Hematopoietic multipotent progenitor cell treated with erythropoietin and hydrocortisone succinate and interleukin-3 and kit ligand, for 8 days (in vitro differentiated cells): ENCODE measurements at regions not wholly inside any gene's neighbourhood (a gene's known extent, or its start where the extent isn't known, plus 50 kb on each side); places are given as distances from the start of the nearest gene placed in this dataset.

ENCODE experiments used
- DNase-seq: peaks from one replicate; pipeline ENCODE4 v3.0.0-alpha.2; 2015

DNA sequence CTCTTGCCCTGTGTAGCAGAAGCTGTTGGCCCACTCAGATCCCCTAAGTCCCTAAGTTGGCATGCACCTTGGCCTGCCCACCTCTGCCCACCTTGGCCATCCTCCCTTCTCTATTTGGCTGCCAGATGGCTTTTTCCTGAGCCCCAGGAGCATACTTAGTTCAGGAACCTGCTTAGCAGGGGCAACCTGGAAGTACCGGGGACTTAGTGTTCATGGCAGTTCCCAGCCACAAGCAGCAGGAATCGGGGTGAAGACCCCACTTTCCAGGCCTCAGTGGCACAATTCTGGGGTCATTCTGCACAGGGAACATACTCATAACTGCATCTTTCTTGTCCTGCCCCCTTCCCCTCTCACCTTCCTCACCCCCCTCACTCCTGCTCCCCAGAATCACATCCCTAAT lies 158.0 kb upstream of the PMEPA1 start:
- DNase-seq: no peak

DNA sequence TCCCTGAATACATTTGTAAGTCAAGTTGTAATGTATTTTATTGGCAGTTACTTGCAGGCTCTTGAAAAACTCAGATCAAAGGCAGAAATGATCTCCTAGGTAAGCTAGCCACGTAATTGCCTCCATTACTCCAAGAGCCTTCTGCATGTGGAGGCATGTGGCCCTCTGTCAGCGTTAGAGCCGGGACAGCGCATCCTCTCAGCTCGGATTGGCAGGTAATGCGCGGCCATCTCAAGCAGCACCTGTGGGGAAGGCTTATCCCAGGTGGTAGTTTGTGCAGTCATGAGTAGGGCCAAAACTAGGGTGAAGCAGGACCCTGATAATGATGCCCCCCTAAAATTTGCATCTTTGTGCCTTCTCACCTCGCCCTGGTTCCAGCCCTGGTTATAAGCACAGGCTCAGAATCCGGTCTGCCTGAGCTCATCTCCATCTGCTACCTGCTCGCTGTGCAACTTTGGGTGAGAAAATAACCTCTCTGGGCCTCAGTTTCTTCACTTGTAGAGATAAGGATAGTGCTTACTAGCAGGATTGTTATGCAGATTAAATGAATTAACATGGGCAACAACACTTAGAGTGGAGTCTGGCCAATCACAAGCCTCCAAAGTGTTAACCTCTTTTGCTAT lies 157.5 kb upstream of the PMEPA1 start:
- no peak for DNase-seq

DNA sequence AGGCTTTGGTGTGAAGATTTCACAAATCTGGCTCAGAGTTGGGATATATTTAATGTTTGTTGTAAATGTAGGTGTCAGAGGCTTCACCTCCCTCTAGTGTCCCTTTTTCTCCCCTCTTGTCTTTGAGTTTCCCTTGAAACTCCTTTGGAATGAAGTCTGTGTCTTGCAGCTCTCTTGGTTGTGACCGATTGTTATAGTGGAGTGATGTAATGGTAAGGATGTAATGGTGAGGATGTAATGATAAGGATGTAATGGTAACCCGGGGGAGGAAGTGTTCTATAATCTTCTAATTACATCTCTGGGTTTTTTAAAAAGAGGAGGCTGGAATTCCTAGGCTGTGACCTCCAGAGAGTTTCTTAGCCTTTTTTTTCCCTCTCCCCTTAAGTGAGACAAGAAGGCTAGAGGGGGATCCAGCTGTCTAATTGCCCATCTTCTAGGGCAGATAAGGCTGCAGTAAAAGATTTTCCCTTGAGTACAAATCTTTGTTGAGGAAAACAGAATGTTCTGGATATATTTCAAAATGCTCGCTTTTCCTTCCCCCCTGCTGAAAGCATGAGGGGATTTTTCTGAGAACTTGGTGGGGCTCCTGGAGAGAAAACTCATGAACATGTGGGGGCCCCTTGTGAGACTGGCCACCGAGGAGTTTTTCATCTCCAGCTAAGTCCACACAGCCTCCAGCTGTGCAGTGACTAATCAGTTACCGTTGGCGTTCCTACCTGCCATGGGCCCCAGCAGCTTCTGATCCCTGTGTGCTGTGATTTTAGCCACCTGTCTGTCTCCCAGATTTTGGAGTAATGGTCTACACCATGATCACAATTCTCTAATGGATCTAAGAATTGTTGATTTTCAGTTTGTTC lies 156.7 kb upstream of the PMEPA1 start:
- no peak for DNase-seq

DNA sequence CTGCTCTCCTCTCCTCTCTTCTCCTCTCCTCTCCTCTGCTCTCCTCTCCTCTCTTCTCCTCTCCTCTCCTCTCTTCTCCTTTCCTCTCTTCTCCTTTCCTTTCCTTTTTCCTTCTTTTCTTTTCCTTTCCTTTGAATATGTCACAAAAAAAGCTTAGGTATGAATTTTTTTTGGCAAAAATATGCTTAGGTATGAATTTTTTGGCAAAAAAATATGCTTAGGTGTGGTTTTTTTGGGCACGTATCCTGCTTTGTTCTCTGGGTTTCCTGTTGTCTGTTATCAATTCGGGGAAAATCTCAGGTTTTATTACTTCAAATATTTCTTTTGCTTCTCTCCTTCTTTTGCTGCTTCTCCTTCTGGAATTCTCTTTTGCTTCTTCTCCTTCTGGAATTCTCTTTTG lies 155.5 kb upstream of the PMEPA1 start:
- no peak for DNase-seq

DNA sequence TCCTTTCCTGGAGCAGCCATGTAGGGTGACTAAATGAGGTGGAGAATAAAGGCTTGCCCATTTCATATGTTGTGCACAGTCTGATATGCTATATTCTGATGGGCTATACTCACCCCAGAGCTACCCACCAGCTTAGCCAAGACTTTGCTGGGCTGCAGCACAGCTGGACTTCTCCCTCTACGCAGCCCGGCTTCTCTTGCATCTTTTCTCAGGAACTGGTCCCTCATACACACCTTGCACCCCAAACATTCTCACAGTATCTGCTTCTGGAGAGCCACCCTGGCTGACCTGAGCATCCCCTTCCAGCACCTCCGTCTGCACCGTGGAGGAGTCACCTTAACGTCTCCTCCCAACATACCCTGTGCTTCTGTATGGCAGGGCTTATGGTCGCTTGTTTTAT lies 150.8 kb upstream of the PMEPA1 start:
- DNase-seq: no peak

DNA sequence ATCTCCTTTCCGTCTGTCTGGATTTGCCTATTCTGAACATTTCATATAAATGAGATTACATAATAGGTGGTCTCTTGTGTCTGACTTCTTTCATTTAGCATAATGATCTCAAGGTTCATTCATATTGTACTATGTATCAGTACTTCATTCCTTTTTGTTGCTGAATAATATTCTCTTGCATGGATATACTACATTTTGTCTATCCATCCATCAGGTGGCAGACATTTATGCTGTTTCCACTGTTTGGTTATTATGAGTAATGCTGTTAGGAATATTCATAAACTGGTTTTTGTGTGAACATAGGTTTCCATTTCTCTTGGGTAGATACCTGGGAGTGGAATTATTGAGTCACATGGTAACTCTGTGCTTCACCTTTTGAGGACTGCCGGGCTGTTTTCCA lies 148.2 kb upstream of the PMEPA1 start:
- DNase-seq: no peak

DNA sequence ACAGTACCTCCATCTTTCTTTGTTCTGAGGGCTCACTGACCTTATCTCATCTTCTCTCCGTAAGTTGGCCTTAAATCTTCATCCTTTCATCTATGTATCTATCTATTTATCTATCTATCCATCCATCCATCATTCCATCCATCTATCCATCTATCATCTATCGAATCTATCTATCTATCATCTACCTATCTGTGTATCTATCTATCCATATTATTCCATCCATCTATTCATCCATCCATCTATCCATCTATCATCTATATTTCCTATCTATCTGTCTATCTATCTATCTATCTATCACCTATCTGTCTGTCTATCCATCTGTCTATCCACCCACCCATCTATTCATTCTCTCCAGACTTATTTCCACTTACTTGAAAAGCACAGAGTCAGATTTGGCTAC lies 147.3 kb upstream of the PMEPA1 start:
- no peak for DNase-seq

DNA sequence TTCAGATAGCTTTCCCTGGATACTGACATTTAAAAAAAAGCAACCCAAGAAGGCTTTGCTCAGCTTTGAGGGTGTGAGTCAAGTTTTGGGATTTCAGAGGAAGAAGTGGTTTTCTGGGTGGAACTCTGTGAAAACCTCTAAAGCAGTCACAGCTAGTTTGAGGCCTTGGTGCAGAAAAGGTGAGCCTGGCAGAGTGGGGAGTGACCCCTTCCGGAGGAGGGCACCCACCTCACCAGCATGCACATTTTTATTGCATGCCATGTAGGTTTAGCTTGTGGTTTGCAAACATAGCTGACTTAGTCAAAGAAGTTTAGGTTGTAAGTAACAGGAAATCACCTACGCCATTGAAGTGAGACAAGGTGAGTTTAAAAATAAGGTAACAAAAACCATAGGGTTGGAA lies 146.8 kb upstream of the PMEPA1 start:
- no peak for DNase-seq

DNA sequence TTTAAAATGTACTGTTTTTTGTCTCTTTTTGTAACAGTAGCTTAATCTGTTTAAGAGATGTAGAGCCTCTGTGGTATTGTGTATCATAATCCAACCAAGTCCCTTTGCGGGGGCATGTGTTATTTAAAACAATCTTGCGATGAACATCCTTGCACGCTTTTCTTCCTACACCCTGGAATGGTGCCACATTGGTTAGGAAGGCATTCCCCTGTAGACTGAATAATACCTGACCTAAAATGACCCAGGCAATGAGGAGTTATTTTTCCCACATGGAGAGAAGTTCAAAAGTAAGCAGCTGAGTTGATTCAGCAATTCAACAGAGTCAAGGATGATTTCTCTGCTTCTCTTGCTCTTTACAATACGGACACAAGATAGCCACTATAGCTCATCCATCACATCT lies 142.0 kb upstream of the PMEPA1 start:
- no peak for DNase-seq

DNA sequence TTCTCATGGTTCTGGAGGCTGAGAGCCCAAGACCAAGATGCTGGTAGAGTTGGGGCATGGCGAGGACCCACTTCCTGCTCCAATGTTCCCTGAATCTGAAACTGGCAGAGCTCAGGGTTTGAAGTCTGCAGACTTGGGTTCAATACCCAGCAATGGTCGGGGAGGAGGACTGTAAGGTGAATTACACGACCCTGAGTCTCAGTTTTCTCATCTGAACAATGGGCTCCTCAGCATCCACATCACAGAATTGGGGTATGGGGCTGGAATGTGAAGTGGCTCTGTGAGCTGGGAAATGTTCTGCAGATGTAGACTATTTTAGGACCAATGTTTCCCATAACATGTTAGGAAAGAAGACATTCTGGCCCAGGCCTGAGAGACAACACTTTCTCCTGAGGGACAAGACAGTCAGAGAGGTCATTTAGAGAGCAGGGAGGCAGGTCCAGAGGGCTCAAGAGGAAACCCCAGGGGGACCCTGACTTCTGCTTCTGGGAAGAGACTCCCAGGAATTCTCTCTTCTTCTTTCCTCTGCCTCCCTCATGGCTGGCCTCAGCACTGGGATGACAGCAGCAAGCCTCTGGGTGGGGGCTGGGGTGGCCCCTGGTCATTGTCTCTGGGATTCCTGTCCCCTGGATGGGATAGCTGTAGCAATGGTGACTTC lies 141.3 kb upstream of the PMEPA1 start:
- DNase-seq: no peak

DNA sequence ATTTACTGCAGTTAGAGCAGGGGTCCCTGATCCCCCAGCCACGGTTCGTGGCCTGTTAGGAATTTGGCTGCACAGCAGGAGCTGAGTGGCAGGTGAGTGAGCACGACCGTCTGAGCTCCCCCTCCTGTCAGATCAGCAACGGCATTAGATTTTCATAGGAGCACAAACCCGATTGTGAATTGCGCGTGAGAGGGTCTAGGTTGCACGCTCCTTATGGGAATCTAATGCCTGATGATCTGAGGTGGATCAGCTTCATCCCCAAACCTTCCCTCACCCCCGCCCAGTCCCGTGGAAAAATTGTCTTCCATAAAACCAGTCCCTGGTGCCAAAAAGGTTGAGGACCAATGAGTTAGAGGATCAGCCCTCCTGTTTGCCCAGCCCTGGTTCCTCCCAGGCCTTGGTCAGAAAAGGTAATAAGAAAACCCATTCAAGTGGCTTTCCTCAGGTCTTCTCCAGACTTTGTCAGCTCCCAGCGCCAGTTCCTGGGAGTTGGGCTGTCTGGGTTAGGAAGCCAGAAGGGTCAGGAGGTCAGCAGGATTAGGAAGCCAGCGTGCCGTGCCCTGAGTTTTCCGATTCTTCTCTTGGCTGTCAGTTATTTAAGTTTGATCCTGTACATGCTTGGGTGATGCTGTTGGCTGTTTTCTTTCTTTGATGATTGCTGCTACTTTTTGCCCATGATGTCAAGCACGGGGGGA lies 139.9 kb upstream of the PMEPA1 start:
- DNase-seq: no peak

DNA sequence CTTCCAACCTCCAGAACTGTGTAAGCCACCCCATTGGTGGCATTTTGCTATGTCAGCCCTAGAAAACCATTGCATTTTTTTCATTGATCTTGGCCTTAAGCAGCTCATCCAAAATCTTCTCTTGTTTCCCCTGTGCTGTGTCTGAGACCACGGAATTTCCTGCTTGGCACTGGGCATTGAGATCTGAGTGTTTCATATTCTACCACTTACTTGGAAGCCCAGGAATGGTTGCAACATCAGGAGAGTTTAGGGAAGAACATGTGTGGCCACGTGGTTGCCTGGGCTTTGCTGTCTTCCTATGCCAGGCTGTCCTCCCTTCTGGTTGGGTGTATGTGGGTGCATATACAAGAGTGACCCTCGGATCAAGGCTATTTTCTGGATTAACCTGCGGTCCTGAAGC lies 139.3 kb upstream of the PMEPA1 start:
- no peak for DNase-seq

DNA sequence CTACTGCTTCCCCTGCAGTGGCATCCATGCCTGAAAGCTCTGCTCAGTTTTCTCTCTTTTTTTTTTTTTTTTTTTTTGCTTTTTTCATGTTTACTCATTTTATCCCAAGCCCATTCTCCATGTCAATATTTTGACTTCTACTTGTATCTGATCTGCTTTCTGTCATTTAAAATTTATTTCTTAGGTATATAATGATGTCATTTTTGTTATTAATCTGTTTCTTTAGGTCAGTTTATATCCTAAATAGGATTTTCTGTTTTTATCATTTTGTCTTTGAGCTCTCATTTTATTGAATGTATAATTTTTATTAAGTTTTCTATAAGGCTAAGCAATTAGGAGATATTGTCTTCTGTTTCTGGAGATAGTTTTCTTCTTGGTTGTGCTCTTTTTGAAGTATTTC lies 138.5 kb upstream of the PMEPA1 start:
- no peak for DNase-seq

DNA sequence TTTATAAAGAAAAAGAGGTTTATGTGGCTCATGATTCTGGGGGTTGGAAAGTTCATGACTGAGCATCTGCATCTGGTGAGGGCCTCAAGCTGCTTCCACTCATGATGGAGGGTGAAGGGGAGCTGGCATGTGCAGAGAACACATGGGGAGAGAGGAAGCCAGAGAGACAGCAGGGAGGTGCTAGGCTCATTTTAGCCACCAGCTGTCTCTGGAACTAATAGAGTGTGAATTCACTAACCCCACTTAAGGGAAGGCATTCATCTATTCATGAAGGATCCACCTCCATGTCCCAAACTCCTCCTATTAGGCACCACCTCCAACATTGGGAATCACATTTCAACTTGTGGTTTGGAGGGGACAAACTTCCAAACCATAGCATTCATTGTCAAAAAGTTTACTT lies 137.3 kb upstream of the PMEPA1 start:
- no peak for DNase-seq

DNA sequence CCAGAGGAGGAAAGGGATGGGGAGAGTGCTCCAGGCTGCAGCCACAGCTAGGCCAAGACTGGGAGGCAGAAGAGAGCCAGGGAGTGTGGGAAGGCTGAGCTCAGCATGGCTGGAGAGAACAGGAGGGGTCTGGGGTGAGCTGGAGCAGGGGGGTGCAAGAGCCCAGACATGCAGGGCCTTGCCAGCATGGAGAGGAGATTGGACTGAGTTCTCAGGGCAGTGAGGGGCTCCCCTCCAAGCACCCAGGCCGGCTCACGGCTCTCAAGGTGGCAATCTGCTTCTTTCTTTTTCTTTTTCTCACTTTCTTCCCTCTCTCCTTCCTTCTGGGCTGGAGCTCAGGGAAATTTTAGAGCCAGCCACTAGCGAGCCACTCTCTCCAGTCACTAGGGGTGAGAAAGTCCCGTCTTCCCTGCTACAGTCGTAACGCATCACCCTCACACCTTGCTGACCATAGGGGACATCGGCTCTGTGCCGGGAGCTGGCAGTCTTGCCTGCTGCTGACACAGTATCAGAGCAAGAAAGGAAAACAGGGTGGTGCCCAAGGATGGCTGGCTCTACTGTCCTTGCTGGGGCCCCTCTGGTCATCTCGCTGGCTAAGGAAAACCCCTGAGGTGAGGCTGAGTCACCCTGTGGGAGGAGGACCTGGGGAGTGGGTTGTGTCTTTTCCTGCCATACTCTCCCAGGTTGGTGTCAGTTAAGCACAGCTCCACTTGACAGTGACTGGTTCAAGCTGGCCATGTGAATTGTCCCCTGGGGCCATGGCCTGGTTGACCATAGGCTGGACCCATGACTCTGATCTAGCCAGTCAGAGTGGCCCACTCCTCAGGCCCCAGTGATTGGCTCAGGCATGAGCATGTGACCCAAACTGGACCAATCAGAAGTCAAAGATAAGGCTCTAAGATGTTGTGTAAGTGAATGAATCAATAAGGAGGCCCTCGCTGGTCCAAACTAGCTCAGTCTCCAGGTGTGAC lies 135.1 kb upstream of the PMEPA1 start:
- no peak for DNase-seq

DNA sequence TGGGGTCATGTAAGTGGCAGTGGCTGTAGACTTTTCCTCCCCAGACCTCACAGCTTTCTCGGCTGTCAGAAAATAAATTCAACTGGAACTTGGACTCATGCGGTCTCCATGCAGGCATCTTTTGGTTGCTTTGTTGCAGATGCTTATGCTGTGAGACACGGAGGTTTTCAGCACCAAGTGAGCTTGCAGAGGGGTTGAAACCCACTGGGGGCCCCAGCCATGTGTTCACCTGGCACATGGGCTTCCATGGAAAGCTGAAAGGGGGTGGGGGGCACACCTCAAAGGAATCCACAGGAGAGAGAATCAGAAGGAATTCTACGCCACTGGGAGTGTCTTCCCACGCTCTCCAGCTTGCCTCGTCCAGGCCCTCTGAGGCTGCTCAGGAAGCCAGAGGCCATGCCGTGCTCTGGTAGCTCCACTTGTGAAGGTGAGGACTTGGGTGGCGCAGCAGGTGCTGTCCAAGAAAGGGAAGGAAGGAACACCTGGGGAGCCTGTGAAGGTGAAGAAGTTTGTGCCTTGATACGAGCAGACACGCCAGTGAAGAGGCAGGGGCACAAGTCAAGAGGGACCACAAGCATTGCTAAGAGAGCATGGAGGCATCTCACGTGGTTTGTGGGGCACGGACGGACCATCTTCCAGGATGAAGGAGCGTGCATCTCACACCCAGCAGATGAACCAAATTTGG lies 134.3 kb upstream of the PMEPA1 start:
- no peak for DNase-seq

DNA sequence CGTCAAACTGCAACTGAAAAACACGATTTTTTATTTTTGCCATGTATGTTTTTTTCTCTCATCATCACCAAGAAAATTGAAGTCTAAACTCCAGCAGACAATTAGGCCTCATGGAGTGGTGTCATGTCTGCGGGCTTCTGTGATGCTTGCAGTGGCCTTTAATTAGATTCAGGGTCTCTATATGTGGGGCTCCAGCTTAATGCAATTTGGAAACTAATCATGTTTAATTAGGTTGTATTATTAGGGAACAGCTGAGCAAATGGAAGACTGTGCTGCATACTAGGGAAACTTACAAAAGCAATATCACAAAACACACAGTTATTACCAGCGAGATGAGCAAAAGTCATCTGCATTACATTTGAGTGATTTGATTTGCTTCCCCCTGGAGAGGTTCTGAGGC lies 132.9 kb upstream of the PMEPA1 start:
- DNase-seq: no peak

DNA sequence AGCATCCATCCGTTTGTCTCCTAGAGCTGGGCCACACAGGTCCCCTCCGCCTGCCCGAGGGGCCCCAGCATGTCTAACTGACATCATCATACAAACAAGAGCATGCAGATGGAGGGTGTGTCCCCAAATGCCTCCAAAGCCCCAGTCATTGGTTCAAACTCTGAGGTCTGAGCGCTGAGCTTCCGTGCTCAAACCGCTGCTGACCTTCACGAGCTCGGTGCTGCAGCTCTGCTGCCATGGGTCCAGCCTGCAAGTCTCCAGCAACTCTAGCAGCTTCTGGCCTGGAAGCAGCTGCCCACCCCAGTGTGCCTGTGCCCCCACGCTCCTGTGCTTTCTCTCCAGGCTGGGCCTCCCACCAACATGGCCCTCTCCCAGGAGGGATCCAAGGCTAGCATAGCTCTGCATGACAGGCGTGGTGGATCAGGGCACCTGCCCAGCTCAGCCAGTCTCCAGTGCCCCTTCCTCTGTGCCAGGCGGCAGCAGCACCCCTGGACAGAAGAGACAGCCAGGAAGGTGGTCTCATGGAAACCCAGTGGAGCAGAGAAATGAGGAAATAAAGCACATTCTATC lies 131.6 kb upstream of the PMEPA1 start:
- no peak for DNase-seq

DNA sequence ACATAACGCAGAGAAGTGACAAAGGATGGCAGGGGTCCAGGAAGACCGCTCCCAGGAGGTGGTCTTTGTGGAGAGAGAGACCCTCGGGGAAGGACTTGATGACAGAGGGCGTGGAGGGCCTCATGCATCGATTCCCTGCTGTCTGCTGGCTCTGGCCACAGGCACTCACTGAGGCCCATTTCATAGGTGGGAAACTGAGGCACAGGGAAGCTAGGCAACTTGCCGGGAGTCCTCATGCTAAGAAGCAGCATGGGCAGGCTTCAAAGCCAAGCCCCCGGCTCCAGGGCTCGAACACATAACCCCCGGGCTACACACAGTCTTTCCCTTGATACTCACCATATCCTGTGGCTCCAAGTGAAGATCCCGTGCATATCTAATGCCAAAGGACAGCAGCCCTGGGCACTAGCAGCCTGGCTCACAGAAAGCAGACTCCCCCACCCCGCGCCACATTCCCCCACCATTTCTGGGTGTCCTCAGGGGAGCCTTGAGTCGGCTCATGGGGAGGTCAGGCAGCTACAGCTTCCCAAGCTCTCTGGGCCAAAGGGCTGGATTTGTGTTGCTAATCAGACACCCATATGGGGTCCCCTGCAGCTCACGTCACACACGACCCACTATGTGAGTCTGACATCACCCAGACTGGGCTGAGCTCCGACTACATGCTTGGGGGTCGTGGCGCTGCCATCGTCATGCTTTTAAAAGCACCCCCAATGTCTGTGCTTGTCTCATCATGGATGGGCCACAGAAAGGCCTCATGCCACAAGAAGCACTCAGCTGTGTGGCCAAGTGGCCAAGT lies 130.9 kb upstream of the PMEPA1 start:
- DNase-seq: no peak

DNA sequence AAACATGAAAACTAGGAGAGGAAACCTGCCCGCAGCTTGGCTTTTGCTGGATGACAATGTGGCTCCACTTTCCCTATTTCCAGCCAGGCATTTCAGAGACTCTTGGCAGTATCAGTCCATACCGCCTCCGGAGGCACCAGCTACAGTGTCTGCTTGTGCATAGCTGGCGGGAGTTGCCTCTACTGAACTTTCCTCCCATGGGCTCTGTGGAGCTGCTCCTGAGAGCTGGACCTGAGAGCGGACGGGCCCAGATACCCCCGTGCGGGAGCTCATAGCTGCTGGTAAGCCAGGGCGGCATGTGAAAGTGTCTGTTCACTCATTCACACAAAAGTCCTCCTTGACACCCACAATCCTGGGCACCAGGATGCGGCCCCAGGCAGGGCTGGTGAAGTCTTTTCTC lies 130.3 kb upstream of the PMEPA1 start:
- DNase-seq: no peak
